GM18951 (cell line): ENCODE measurements at regions not wholly inside any gene's neighbourhood (a gene's known extent, or its start where the extent isn't known, plus 50 kb on each side); places are given as distances from the start of the nearest gene placed in this dataset.
"Not testable (repeated sequence)": the region's sequence is repeated elsewhere in the genome, so short reads cannot be mapped to it uniquely, and the experiment has no call there.

Experiments used
- POLR2A ChIP-seq: IDR thresholded peaks from 4 replicates; pipeline ENCODE4 v1.6.1; 2011; ENCODE audit warnings: mild to moderate bottlenecking; ENCODE audit not compliant: insufficient read length, insufficient read depth; ENCODE audit errors: extremely low read depth
- in situ Hi-C: fragments of 300-500 bp; cut with MboI; formaldehyde crosslinking; loops from one replicate; pipeline ENCODE4 v1.12.0; 2022; ENCODE audit warnings: low sequenced_read_pairs, mixed read lengths, inconsistent platforms; ENCODE audit not compliant: unreplicated experiment

- in situ Hi-C loops: no loop called here
- no peak for TF ChIP-seq POLR2A
Measured at GRCh38 chr4:134948110-134948642, 746.6 kb upstream of the PABPC4L start.

- TF ChIP-seq POLR2A: no peak
- in situ Hi-C loops: no loop called here
Measured at GRCh38 chr4:134944115-134944514, 742.5 kb upstream of the PABPC4L start.

GRCh38 chr4:134936014-134936413 lies 734.4 kb upstream of the PABPC4L start:
- TF ChIP-seq POLR2A: no peak

GRCh38 chr4:134935320-134935719 lies 733.7 kb upstream of the PABPC4L start:
- in situ Hi-C loops: no loop called here
- no peak for TF ChIP-seq POLR2A

More at GRCh38 chr4:134936014-134936413, 734.4 kb upstream of the PABPC4L start:
- in situ Hi-C loops: no loop called here

- TF ChIP-seq POLR2A: no peak
- in situ Hi-C loops: no loop called here
Measured at GRCh38 chr4:134934036-134934808, 732.6 kb upstream of the PABPC4L start.

- TF ChIP-seq POLR2A: no peak
- in situ Hi-C loops: no loop called here
Measured at GRCh38 chr4:134915355-134915754, 713.8 kb upstream of the PABPC4L start.

GRCh38 chr4:134914250-134914649 lies 712.7 kb upstream of the PABPC4L start:
- in situ Hi-C loops: not testable (repeated sequence)

GRCh38 chr4:134911941-134912340 lies 710.4 kb upstream of the PABPC4L start:
- in situ Hi-C loops: no loop called here
- no peak for TF ChIP-seq POLR2A

- in situ Hi-C loops: no loop called here
- TF ChIP-seq POLR2A: no peak
Measured at GRCh38 chr4:134906404-134907023, 704.9 kb upstream of the PABPC4L start.

GRCh38 chr4:134905061-134905460 lies 703.5 kb upstream of the PABPC4L start:
- in situ Hi-C loops: no loop called here
- TF ChIP-seq POLR2A: no peak

- in situ Hi-C loops: no loop called here
- TF ChIP-seq POLR2A: no peak
Measured at GRCh38 chr4:134888156-134888555, 686.6 kb upstream of the PABPC4L start.

- in situ Hi-C loops: no loop called here
- TF ChIP-seq POLR2A: no peak
Measured at GRCh38 chr4:134885436-134885835, 683.8 kb upstream of the PABPC4L start.

GRCh38 chr4:134883831-134884449 lies 682.4 kb upstream of the PABPC4L start:
- in situ Hi-C loops: no loop called here
- no peak for TF ChIP-seq POLR2A

GRCh38 chr4:134879019-134879418 lies 677.4 kb upstream of the PABPC4L start:
- no peak for TF ChIP-seq POLR2A
- in situ Hi-C loops: no loop called here
